Liver (tissue), 8 donors: ENCODE measurements at regions not wholly inside any gene's neighbourhood (a gene's known extent, or its start where the extent isn't known, plus 50 kb on each side); places are given as distances from the start of the nearest gene placed in this dataset.

Source experiments
- DNase-seq: peaks from one replicate; pipeline ENCODE4 v3.0.0-alpha.2; 2017; ENCODE audit warnings: low spot score
- H3K27ac ChIP-seq, 2 donors: one replicate each; pipeline ENCODE4 v1.7.0; 2013; ENCODE audit warnings: inconsistent platforms in 2 of 2, low read length in 2 of 2, control low read depth in 1 of 2, low read depth in 1 of 2, mild to moderate bottlenecking in 1 of 2
- H3K27me3 ChIP-seq, 4 donors: one replicate each; pipeline versions ENCODE4 v1.6.1 to v1.7.0; 2013; ENCODE audit warnings: low read length in 3 of 4, inconsistent platforms in 1 of 4, mild to moderate bottlenecking in 1 of 4, moderate library complexity in 1 of 4; ENCODE audit not compliant: control insufficient read depth in 4 of 4, insufficient read depth in 4 of 4
- H3K36me3 ChIP-seq, 4 donors: one replicate each; pipeline versions ENCODE4 v1.6.1 to v1.7.0; 2013; ENCODE audit warnings: low read length in 3 of 4, mild to moderate bottlenecking in 3 of 4, low read depth in 1 of 4, moderate library complexity in 1 of 4; ENCODE audit not compliant: control insufficient read depth in 4 of 4, insufficient read depth in 3 of 4
- H3K4me1 ChIP-seq, 4 donors: one replicate each; pipeline versions ENCODE4 v1.6.1 to v1.7.0; 2013; ENCODE audit warnings: low read length in 3 of 4, mild to moderate bottlenecking in 3 of 4, moderate library complexity in 1 of 4; ENCODE audit not compliant: control insufficient read depth in 4 of 4, insufficient read depth in 4 of 4
- H3K4me3 ChIP-seq, 3 donors: one replicate each; pipeline versions ENCODE4 v1.6.1 to v1.7.0; 2013; ENCODE audit warnings: low read length in 3 of 3, control low read depth in 1 of 3, low read depth in 1 of 3, mild to moderate bottlenecking in 1 of 3
- H3K9ac ChIP-seq, 2 donors: one replicate each; pipeline ENCODE4 v1.7.0; 2013; ENCODE audit warnings: low read length in 2 of 2, mild to moderate bottlenecking in 2 of 2, moderate library complexity in 2 of 2, control low read depth in 1 of 2, low read depth in 1 of 2
- H3K9me3 ChIP-seq, 4 donors: one replicate each; pipeline versions ENCODE4 v1.6.1 to v1.7.0; 2013; ENCODE audit warnings: low read length in 3 of 4; ENCODE audit not compliant: control insufficient read depth in 4 of 4
- FOXA1 ChIP-seq: IDR thresholded peaks from 2 replicates; pipeline ENCODE4 v1.6.1; 2016; ENCODE audit warnings: antibody characterized with exemption
- GABPA ChIP-seq, 2 donors: IDR thresholded peaks in 1 of 2; conservative IDR thresholded peaks in 1 of 2; 2 replicates each; pipeline ENCODE4 v1.6.1; 2016; ENCODE audit warnings: antibody characterized with exemption in 2 of 2, mild to moderate bottlenecking in 1 of 2, moderate library complexity in 1 of 2
- HNF4G ChIP-seq: IDR thresholded peaks from 2 replicates; pipeline ENCODE4 v1.6.1; 2016; ENCODE audit warnings: antibody characterized with exemption
- JUND ChIP-seq, 2 donors: IDR thresholded peaks; 2 replicates each; pipeline ENCODE4 v1.6.1; 2016; ENCODE audit warnings: antibody characterized with exemption in 2 of 2
- RAD21 ChIP-seq, 2 donors: IDR thresholded peaks; 2 replicates each; pipeline ENCODE4 v1.6.1; 2016; ENCODE audit warnings: antibody characterized with exemption in 2 of 2, mild to moderate bottlenecking in 2 of 2
- RXRA ChIP-seq, 2 donors: IDR thresholded peaks; 2 replicates each; pipeline ENCODE4 v1.6.1; 2017 to 2018; ENCODE audit warnings: antibody characterized with exemption in 2 of 2, mild to moderate bottlenecking in 1 of 2
- SP1 ChIP-seq: IDR thresholded peaks from 2 replicates; pipeline ENCODE4 v1.6.1; 2018; ENCODE audit warnings: antibody characterized with exemption, mild to moderate bottlenecking
- YY1 ChIP-seq: IDR thresholded peaks from 2 replicates; pipeline ENCODE4 v1.6.1; 2016; ENCODE audit warnings: antibody characterized with exemption, mild to moderate bottlenecking
- WGBS: extraction: QIAGEN DNeasy Blood & Tissue Kit; methylation state at CpG from one replicate; pipeline ENCODE4 v1.1.7; 2013; 5-methylcytosine and 5-hydroxymethylcytosine counted together
- TF ChIP-seq, protein P1 (sequence below): IDR thresholded peaks from 2 replicates; pipeline ENCODE4 v1.6.1; 2016; ENCODE audit warnings: antibody characterized with exemption
- TF ChIP-seq, protein P2 (sequence below): IDR thresholded peaks from 2 replicates; pipeline ENCODE4 v1.6.1; 2016; ENCODE audit warnings: antibody characterized with exemption, mild to moderate bottlenecking
- TF ChIP-seq, protein P3 (sequence below): IDR thresholded peaks from 2 replicates; pipeline ENCODE4 v1.6.1; 2016; ENCODE audit warnings: antibody characterized with exemption
- TF ChIP-seq, protein P4 (sequence below): fragments of 150-350 bp; IDR thresholded peaks from 2 replicates; pipeline ENCODE4 v1.5.1; 2017; ENCODE audit warnings: improper control_type of control experiment, low read depth, low read length; ENCODE audit not compliant: missing input control
- donor health status: healthy.
- donor health status: healthy.
- donor health status: healthy.
- donor health status: healthy.
- donor health status: healthy.

DNA sequence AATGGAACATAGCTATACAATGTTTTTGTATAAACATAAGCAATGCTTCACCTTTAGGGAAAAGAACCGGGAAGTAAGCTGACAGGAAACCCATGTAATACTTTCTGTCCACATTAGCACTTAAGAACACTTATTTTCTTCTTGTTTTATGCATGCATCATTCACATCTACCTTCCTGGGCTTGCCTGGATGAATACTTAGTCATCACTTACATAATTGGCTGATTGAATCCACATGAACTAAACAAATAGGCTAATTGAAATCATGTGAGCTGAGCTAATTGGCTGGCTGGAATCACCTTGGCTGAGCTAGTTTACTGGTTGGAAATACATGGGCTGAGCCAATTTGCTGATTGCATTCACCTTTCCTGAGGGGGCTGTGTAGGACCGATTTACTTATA, 78.8 kb downstream of the ZNF726 start:
- no peaks in the 10 kb centered on the region for H3K36me3 ChIP-seq
- H3K27ac ChIP-seq: no peak overlapping the region
- TF ChIP-seq RAD21 (IDR thresholded peaks at IDR 0.05) (no peak), FOXA1 (no peak), YY1 (no peak), SP1 (no peak), JUND (IDR thresholded peaks at IDR 0.05) (no peak), RXRA (IDR thresholded peaks at IDR 0.05) (no peak), HNF4G (no peak)
- TF ChIP-seq, protein P1, sequence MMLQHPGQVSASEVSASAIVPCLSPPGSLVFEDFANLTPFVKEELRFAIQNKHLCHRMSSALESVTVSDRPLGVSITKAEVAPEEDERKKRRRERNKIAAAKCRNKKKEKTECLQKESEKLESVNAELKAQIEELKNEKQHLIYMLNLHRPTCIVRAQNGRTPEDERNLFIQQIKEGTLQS: no peak
- TF ChIP-seq, protein P2, sequence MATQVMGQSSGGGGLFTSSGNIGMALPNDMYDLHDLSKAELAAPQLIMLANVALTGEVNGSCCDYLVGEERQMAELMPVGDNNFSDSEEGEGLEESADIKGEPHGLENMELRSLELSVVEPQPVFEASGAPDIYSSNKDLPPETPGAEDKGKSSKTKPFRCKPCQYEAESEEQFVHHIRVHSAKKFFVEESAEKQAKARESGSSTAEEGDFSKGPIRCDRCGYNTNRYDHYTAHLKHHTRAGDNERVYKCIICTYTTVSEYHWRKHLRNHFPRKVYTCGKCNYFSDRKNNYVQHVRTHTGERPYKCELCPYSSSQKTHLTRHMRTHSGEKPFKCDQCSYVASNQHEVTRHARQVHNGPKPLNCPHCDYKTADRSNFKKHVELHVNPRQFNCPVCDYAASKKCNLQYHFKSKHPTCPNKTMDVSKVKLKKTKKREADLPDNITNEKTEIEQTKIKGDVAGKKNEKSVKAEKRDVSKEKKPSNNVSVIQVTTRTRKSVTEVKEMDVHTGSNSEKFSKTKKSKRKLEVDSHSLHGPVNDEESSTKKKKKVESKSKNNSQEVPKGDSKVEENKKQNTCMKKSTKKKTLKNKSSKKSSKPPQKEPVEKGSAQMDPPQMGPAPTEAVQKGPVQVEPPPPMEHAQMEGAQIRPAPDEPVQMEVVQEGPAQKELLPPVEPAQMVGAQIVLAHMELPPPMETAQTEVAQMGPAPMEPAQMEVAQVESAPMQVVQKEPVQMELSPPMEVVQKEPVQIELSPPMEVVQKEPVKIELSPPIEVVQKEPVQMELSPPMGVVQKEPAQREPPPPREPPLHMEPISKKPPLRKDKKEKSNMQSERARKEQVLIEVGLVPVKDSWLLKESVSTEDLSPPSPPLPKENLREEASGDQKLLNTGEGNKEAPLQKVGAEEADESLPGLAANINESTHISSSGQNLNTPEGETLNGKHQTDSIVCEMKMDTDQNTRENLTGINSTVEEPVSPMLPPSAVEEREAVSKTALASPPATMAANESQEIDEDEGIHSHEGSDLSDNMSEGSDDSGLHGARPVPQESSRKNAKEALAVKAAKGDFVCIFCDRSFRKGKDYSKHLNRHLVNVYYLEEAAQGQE: no peak
- TF ChIP-seq, protein P3, sequence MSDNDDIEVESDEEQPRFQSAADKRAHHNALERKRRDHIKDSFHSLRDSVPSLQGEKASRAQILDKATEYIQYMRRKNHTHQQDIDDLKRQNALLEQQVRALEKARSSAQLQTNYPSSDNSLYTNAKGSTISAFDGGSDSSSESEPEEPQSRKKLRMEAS: no peak
- TF ChIP-seq, protein P4, sequence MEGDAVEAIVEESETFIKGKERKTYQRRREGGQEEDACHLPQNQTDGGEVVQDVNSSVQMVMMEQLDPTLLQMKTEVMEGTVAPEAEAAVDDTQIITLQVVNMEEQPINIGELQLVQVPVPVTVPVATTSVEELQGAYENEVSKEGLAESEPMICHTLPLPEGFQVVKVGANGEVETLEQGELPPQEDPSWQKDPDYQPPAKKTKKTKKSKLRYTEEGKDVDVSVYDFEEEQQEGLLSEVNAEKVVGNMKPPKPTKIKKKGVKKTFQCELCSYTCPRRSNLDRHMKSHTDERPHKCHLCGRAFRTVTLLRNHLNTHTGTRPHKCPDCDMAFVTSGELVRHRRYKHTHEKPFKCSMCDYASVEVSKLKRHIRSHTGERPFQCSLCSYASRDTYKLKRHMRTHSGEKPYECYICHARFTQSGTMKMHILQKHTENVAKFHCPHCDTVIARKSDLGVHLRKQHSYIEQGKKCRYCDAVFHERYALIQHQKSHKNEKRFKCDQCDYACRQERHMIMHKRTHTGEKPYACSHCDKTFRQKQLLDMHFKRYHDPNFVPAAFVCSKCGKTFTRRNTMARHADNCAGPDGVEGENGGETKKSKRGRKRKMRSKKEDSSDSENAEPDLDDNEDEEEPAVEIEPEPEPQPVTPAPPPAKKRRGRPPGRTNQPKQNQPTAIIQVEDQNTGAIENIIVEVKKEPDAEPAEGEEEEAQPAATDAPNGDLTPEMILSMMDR: no peak
- H3K9ac ChIP-seq: no peak overlapping the region
- WGBS: 90% methylated on average over 2 of the region's 2 CpGs
- peaks cover 3 to 7% (median 7%) of the 10 kb centered on the region in 4 donors for H3K4me1 ChIP-seq
- no peak overlapping the region for H3K4me3 ChIP-seq
- no peaks in the 10 kb centered on the region for H3K27me3 ChIP-seq
- peaks cover 0 to 12% (median 9%) of the 10 kb centered on the region in 4 donors for H3K9me3 ChIP-seq
- DNase-seq: no peak

DNA sequence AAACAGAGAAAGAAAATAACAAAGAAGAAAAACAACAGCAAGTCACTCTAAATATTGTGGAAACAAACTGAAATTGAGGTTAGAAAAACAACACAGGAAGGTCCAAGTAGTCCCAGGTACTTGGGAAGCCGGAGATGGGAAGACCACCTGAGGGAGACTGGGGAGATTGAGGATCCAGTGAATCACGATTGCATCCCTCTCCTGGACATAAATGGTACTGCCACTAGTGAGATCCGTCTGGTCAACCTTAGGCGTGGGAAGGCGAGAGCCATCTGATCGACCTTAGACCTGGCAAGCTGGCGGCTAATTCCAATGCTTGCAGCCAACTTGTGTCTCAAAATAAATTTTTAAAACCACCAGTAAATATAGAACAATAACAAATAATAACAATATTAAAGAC, 81.9 kb downstream of the ZNF726 start:
- Histone ChIP-seq H3K27ac (no peak overlapping the region), H3K36me3 (no peaks in the 10 kb centered on the region), H3K27me3 (no peaks in the 10 kb centered on the region), H3K4me1 (peaks cover 0 to 6% (median 5%) of the 10 kb centered on the region in 4 donors), H3K9me3 (peaks cover 0 to 16% (median 11%) of the 10 kb centered on the region in 4 donors), H3K9ac (no peak overlapping the region), H3K4me3 (peak overlapping the region in 1 of 3 donors; percentile 37)
- DNase-seq: no peak
- TF ChIP-seq GABPA (IDR thresholded peaks at IDR 0.05 in 1 of 2, conservative IDR thresholded peaks at IDR 0.05 in 1 of 2) (no peak), RAD21 (IDR thresholded peaks at IDR 0.05) (peak in 1 of 2 donors; percentile 40)
- TF ChIP-seq, protein P4: peak; percentile 35
- 67% methylated on average over 7 of the region's 7 CpGs for WGBS
